GM12878 (cell line): ENCODE measurements at regions not wholly inside any gene's neighbourhood (a gene's known extent, or its start where the extent isn't known, plus 50 kb on each side); places are given as distances from the start of the nearest gene placed in this dataset.

ENCODE experiments used
- ATAC-seq: fragments of 200-7000 bp; cut with Tn5 transposase; 3 replicates; pipeline ENCODE4 v1.9.1; 2020; ENCODE audit warnings: mild to moderate bottlenecking, moderate library complexity
- BruUV-seq: library from RNA; stranded (reverse); fragments of 400-500 nt; replicated peaks from 2 replicates; lab custom pipeline; 2021; lab: Mats Ljungman, UMichigan
- CTCF ChIA-PET: fragments of 300-600 bp; sonication (Branson Sonifier 250); formaldehyde crosslinking; extraction: SDS; loops from one replicate; lab custom pipeline; 2021; ENCODE audit warnings: inconsistent platforms; lab: Yijun Ruan, JAX
- POLR2A ChIA-PET: fragments of 350-600 bp; formaldehyde crosslinking; extraction: SDS; loops from one replicate; lab custom pipeline; 2021; ENCODE audit warnings: inconsistent platforms; lab: Charles Lee
- RAD21 ChIA-PET: fragments of 300-600 bp; sonication (Branson Sonifier 250); formaldehyde crosslinking; loops from one replicate; lab custom pipeline; 2023; ENCODE audit warnings: antibody characterized with exemption; ENCODE audit not compliant: unreplicated experiment; lab: Charles Lee
- SMC1A ChIA-PET: fragments of 300-600 bp; sonication (Branson Sonifier 250); formaldehyde crosslinking; loops from one replicate; lab custom pipeline; 2023; ENCODE audit not compliant: unreplicated experiment, uncharacterized antibody; lab: Charles Lee
- DNase-seq: peaks from one replicate; pipeline ENCODE4 v3.0.0-alpha.2; 2011; ENCODE audit warnings: low read depth, low spot score
- FAIRE-seq: peaks from 3 replicates; lab custom pipeline; 2011; peaks lifted over from hg19 to GRCh38; lab: Jason Lieb, UNC
- H2AFZ ChIP-seq: 2 replicates; pipeline ENCODE4 v1.6.0; 2011; ENCODE audit warnings: low read depth, low read length, control low read depth; ENCODE audit not compliant: control insufficient read depth
- H3K27ac ChIP-seq: 2 replicates; pipeline ENCODE4 v1.5.1; 2011; ENCODE audit warnings: control low read depth; ENCODE audit not compliant: control insufficient read depth, insufficient read depth
- H3K27me3 ChIP-seq, 2 experiments: replicated peaks in 1 of 2; 2 replicates each; pipeline versions ENCODE4 v1.6.0 to v1.6.1; 2011; ENCODE audit warnings: low read length in 1 of 2; ENCODE audit not compliant: control insufficient read depth in 2 of 2, insufficient read depth in 2 of 2
- H3K36me3 ChIP-seq, 2 experiments: 2 replicates each; pipeline ENCODE4 v1.5.1; 2011; ENCODE audit warnings: low read length in 1 of 2; ENCODE audit not compliant: control insufficient read depth in 2 of 2, insufficient read depth in 2 of 2
- H3K4me1 ChIP-seq: 2 replicates; pipeline ENCODE4 v1.6.1; 2011; ENCODE audit warnings: mild to moderate bottlenecking, low read length, moderate library complexity, mixed read lengths; ENCODE audit not compliant: control insufficient read depth, insufficient read depth
- H3K4me2 ChIP-seq: 2 replicates; pipeline ENCODE4 v1.6.0; 2011; ENCODE audit warnings: control low read depth; ENCODE audit not compliant: control insufficient read depth, insufficient read depth
- H3K4me3 ChIP-seq: fragments of 200-600 bp; sonication (generic); 2 replicates; pipeline ENCODE4 v1.5.1; 2016
- H3K79me2 ChIP-seq: 2 replicates; pipeline ENCODE4 v1.6.0; 2011; ENCODE audit warnings: low read length; ENCODE audit not compliant: control insufficient read depth, insufficient read depth
- H3K9ac ChIP-seq: 2 replicates; pipeline ENCODE4 v1.8.0; 2011; ENCODE audit warnings: low read length, control low read depth, mixed read lengths; ENCODE audit not compliant: control insufficient read depth, insufficient read depth
- H3K9me3 ChIP-seq: replicated peaks from 3 replicates; pipeline ENCODE4 v1.5.1; 2011; ENCODE audit warnings: mild to moderate bottlenecking, low read length; ENCODE audit not compliant: control insufficient read depth, insufficient read depth
- H4K20me1 ChIP-seq: 2 replicates; pipeline ENCODE4 v1.6.0; 2011; ENCODE audit not compliant: control insufficient read depth, insufficient read depth
- CHD2 ChIP-seq: IDR thresholded peaks from 2 replicates; pipeline ENCODE4 v1.6.1; 2011; ENCODE audit warnings: low read depth, low read length, improper control_type of control experiment, borderline replicate concordance
- FOXK2 ChIP-seq: fragments of 450-650 bp; IDR thresholded peaks from 2 replicates; pipeline ENCODE4 v1.6.1; 2017; ENCODE audit warnings: mild to moderate bottlenecking, moderate library complexity
- KLF5 ChIP-seq: fragments of 450-650 bp; IDR thresholded peaks from 2 replicates; pipeline ENCODE4 v1.6.1; 2014; ENCODE audit warnings: mild to moderate bottlenecking; ENCODE audit not compliant: partially characterized antibody
- MEF2A ChIP-seq: IDR thresholded peaks from 2 replicates; pipeline ENCODE4 v1.6.1; 2011; ENCODE audit warnings: low read depth, mild to moderate bottlenecking, low read length, moderate library complexity; ENCODE audit not compliant: insufficient read depth
- SUZ12 ChIP-seq: fragments of 200-600 bp; sonication (generic); IDR thresholded peaks from one replicate; pipeline ENCODE4 v1.6.1; 2018; ENCODE audit warnings: antibody characterized with exemption, mild to moderate bottlenecking; ENCODE audit not compliant: unreplicated experiment
- WGBS: methylation state at CpG from one replicate; pipeline ENCODE4 v1.1.6; 2016; ENCODE audit warnings: low lambda C conversion rate; ENCODE audit not compliant: insufficient replicate concordance, insufficient coverage; ENCODE audit errors: missing lambda C conversion rate; 5-methylcytosine and 5-hydroxymethylcytosine counted together
- in situ Hi-C: fragments of 300-500 bp; cut with MboI; formaldehyde crosslinking; loops from 9 replicates; pipeline ENCODE4 v1.14.3; 2018; ENCODE audit warnings: mixed read lengths
- intact Hi-C: fragments of 100-400 bp; cut with micrococcal nuclease; formaldehyde crosslinking; loops from one replicate; pipeline ENCODE4 v1.14.2; 2022; ENCODE audit not compliant: unreplicated experiment
- TF ChIP-seq, protein P1 (sequence below): fragments of 450-650 bp; IDR thresholded peaks from 2 replicates; pipeline ENCODE4 v1.6.1; 2016; ENCODE audit warnings: mild to moderate bottlenecking
- TF ChIP-seq, protein P2 (sequence below): fragments of 450-650 bp; IDR thresholded peaks from 2 replicates; pipeline ENCODE4 v1.6.1; 2016; ENCODE audit warnings: mild to moderate bottlenecking, moderate library complexity, borderline replicate concordance
- TF ChIP-seq, protein P3 (sequence below): IDR thresholded peaks from 2 replicates; pipeline ENCODE4 v1.6.1; 2012; ENCODE audit warnings: low read length, inconsistent platforms
- TF ChIP-seq, protein P4 (sequence below): fragments of 450-650 bp; IDR thresholded peaks from 2 replicates; pipeline ENCODE4 v1.6.1; 2016; ENCODE audit warnings: mild to moderate bottlenecking
- TF ChIP-seq, protein P5 (sequence below): fragments of 450-650 bp; formaldehyde crosslinking; IDR thresholded peaks from 2 replicates; pipeline ENCODE4 v1.5.0; 2022; ENCODE audit warnings: mild to moderate bottlenecking, missing genetic modification characterization
- TF ChIP-seq, protein P6 (sequence below): fragments of 150-350 bp; IDR thresholded peaks from 2 replicates; pipeline ENCODE4 v1.6.1; 2014; ENCODE audit warnings: mild to moderate bottlenecking, low read depth, low read length

DNA sequence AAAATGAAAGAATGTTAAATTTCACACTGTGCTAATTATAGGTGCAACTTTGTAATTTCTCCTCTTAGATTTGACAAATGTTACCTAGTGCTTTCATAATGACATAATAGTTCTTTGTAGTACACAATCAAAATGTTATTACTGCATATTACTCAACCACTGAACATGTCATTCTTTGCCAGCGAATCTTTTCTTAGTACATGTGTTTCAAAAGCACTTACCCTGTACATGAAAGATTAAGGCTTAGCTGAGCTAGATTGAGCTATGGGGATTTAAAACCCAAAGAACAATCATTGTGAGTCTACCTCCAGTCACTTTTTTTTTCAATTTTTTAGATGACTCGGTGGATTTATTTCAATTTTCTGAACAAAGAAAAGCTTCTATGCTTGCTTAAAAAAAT, 123.5 kb upstream of the FERD3L start:
- H3K79me2 ChIP-seq, result no peaks in the 10 kb centered on the region
- POLR2A ChIA-PET, result no interaction called here
- in situ Hi-C loops, result no loop called here
- TF ChIP-seq SUZ12, result no peak
- TF ChIP-seq, protein P1, sequence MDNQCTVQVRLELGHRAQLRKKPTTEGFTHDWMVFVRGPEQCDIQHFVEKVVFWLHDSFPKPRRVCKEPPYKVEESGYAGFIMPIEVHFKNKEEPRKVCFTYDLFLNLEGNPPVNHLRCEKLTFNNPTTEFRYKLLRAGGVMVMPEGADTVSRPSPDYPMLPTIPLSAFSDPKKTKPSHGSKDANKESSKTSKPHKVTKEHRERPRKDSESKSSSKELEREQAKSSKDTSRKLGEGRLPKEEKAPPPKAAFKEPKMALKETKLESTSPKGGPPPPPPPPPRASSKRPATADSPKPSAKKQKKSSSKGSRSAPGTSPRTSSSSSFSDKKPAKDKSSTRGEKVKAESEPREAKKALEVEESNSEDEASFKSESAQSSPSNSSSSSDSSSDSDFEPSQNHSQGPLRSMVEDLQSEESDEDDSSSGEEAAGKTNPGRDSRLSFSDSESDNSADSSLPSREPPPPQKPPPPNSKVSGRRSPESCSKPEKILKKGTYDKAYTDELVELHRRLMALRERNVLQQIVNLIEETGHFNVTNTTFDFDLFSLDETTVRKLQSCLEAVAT, result no peak
- TF ChIP-seq CHD2, result no peak
- TF ChIP-seq MEF2A, result no peak
- TF ChIP-seq, protein P2, sequence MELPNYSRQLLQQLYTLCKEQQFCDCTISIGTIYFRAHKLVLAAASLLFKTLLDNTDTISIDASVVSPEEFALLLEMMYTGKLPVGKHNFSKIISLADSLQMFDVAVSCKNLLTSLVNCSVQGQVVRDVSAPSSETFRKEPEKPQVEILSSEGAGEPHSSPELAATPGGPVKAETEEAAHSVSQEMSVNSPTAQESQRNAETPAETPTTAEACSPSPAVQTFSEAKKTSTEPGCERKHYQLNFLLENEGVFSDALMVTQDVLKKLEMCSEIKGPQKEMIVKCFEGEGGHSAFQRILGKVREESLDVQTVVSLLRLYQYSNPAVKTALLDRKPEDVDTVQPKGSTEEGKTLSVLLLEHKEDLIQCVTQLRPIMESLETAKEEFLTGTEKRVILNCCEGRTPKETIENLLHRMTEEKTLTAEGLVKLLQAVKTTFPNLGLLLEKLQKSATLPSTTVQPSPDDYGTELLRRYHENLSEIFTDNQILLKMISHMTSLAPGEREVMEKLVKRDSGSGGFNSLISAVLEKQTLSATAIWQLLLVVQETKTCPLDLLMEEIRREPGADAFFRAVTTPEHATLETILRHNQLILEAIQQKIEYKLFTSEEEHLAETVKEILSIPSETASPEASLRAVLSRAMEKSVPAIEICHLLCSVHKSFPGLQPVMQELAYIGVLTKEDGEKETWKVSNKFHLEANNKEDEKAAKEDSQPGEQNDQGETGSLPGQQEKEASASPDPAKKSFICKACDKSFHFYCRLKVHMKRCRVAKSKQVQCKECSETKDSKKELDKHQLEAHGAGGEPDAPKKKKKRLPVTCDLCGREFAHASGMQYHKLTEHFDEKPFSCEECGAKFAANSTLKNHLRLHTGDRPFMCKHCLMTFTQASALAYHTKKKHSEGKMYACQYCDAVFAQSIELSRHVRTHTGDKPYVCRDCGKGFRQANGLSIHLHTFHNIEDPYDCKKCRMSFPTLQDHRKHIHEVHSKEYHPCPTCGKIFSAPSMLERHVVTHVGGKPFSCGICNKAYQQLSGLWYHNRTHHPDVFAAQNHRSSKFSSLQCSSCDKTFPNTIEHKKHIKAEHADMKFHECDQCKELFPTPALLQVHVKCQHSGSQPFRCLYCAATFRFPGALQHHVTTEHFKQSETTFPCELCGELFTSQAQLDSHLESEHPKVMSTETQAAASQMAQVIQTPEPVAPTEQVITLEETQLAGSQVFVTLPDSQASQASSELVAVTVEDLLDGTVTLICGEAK, result no peak
- TF ChIP-seq, protein P3, sequence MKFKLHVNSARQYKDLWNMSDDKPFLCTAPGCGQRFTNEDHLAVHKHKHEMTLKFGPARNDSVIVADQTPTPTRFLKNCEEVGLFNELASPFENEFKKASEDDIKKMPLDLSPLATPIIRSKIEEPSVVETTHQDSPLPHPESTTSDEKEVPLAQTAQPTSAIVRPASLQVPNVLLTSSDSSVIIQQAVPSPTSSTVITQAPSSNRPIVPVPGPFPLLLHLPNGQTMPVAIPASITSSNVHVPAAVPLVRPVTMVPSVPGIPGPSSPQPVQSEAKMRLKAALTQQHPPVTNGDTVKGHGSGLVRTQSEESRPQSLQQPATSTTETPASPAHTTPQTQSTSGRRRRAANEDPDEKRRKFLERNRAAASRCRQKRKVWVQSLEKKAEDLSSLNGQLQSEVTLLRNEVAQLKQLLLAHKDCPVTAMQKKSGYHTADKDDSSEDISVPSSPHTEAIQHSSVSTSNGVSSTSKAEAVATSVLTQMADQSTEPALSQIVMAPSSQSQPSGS, result no peak
- TF ChIP-seq, protein P4, sequence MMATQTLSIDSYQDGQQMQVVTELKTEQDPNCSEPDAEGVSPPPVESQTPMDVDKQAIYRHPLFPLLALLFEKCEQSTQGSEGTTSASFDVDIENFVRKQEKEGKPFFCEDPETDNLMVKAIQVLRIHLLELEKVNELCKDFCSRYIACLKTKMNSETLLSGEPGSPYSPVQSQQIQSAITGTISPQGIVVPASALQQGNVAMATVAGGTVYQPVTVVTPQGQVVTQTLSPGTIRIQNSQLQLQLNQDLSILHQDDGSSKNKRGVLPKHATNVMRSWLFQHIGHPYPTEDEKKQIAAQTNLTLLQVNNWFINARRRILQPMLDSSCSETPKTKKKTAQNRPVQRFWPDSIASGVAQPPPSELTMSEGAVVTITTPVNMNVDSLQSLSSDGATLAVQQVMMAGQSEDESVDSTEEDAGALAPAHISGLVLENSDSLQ, result no peak
- TF ChIP-seq, protein P5, sequence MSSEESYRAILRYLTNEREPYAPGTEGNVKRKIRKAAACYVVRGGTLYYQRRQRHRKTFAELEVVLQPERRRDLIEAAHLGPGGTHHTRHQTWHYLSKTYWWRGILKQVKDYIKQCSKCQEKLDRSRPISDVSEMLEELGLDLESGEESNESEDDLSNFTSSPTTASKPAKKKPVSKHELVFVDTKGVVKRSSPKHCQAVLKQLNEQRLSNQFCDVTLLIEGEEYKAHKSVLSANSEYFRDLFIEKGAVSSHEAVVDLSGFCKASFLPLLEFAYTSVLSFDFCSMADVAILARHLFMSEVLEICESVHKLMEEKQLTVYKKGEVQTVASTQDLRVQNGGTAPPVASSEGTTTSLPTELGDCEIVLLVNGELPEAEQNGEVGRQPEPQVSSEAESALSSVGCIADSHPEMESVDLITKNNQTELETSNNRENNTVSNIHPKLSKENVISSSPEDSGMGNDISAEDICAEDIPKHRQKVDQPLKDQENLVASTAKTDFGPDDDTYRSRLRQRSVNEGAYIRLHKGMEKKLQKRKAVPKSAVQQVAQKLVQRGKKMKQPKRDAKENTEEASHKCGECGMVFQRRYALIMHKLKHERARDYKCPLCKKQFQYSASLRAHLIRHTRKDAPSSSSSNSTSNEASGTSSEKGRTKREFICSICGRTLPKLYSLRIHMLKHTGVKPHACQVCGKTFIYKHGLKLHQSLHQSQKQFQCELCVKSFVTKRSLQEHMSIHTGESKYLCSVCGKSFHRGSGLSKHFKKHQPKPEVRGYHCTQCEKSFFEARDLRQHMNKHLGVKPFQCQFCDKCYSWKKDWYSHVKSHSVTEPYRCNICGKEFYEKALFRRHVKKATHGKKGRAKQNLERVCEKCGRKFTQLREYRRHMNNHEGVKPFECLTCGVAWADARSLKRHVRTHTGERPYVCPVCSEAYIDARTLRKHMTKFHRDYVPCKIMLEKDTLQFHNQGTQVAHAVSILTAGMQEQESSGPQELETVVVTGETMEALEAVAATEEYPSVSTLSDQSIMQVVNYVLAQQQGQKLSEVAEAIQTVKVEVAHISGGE (CRISPR knock-in tag), result no peak
- TF ChIP-seq KLF5, result no peak
- TF ChIP-seq, protein P6, sequence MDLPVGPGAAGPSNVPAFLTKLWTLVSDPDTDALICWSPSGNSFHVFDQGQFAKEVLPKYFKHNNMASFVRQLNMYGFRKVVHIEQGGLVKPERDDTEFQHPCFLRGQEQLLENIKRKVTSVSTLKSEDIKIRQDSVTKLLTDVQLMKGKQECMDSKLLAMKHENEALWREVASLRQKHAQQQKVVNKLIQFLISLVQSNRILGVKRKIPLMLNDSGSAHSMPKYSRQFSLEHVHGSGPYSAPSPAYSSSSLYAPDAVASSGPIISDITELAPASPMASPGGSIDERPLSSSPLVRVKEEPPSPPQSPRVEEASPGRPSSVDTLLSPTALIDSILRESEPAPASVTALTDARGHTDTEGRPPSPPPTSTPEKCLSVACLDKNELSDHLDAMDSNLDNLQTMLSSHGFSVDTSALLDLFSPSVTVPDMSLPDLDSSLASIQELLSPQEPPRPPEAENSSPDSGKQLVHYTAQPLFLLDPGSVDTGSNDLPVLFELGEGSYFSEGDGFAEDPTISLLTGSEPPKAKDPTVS, result no peak
- TF ChIP-seq FOXK2, result no peak

More for the DNA sequence above, 123.5 kb upstream of the FERD3L start:
- no peak overlapping the region for H3K4me2 ChIP-seq
- no peak overlapping the region for H2AFZ ChIP-seq
- CTCF ChIA-PET, result no interaction called here
- ATAC-seq (no peak), FAIRE-seq (no peak), DNase-seq (no peak)
- intact Hi-C loops, result no loop called here
- H3K9ac ChIP-seq, result no peak overlapping the region
- H3K36me3 ChIP-seq, result no peaks in the 10 kb centered on the region
- H3K27me3 ChIP-seq, result no peaks in the 10 kb centered on the region
- H3K27ac ChIP-seq, result no peak overlapping the region
- no peaks in the 10 kb centered on the region for H4K20me1 ChIP-seq
- no TSS peak for BruUV-seq
- RAD21 ChIA-PET, result no interaction called here
- H3K4me1 ChIP-seq, result no peaks in the 10 kb centered on the region
- H3K4me3 ChIP-seq, result no peak overlapping the region
- no peaks in the 10 kb centered on the region for H3K9me3 ChIP-seq
- SMC1A ChIA-PET, result interaction anchor here (0.7 to 1.4 kb wide), 2 partner anchors 10 to 361 kb away, joined by 3 read pairs; no protein-coding TSS in a partner anchor
- 2% methylated on average over 2 of the region's 2 CpGs for WGBS
